T-helper 1 cell treated with Interleukin-12 subunit alpha and Interleukin-12 subunit beta and Interleukin-4 antibody, amounts not matched to agents 30 μg/mL and 1 μg/mL, for 36 hours (primary cell): ENCODE measurements at regions not wholly inside any gene's neighbourhood (a gene's known extent, or its start where the extent isn't known, plus 50 kb on each side); places are given as distances from the start of the nearest gene placed in this dataset.

Experiments
- H3K27ac Mint-ChIP-seq: one replicate; pipeline ENCODE4 v1.8.0; 2021; ENCODE audit warnings: mild to moderate bottlenecking, mixed read lengths
- H3K27me3 Mint-ChIP-seq: one replicate; pipeline ENCODE4 v1.8.0; 2021; ENCODE audit warnings: low read depth, mixed read lengths
- H3K36me3 Mint-ChIP-seq: one replicate; pipeline ENCODE4 v1.8.0; 2021; ENCODE audit warnings: low read depth, mixed read lengths
- H3K4me1 Mint-ChIP-seq: one replicate; pipeline ENCODE4 v1.8.0; 2021; ENCODE audit warnings: low read depth, mixed read lengths
- H3K4me3 Mint-ChIP-seq: one replicate; pipeline ENCODE4 v1.8.0; 2021; ENCODE audit warnings: mild to moderate bottlenecking, moderate library complexity, mixed read lengths
- H3K9me3 Mint-ChIP-seq: one replicate; pipeline ENCODE4 v1.8.0; 2021; ENCODE audit warnings: mixed read lengths

DNA sequence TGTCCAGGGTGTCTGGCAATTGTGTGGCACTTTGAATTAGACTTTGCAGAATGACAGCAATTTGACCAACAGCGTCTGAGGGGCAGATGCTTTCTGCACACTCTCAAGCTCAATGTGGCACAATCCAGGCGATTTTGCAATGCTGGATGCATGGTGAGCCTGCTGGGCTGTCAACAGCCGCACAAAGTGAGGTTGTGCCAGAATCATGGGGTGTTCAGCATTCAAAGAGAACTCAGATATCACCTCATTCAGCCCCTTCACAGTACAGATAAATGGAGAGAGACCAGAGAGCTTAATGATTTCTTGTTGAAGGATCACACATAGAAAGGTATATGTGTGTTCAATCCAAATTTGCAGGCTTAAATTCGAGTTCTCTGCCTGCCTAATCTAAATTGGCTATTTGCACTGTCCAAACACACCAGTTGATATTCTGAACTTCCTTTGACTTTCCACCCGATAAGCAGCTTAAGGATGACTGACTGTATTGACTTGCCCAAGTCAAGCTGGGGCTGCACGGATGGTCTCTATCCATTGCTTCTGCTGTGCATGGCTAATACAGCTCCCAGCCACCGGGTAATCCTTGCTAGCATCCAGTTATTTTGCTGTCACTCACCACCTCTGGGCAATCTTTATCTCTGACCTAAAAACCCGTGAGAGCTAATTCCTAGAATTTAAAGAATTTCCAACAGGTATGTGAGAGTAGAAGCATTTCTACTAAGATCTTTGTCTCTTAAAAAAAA is 157.9 kb upstream of the TAS2R1 start:
- no peaks in the 10 kb centered on the region for H3K36me3 Mint-ChIP-seq
- H3K4me3 Mint-ChIP-seq: no peak overlapping the region
- no peaks in the 10 kb centered on the region for H3K27me3 Mint-ChIP-seq
- H3K27ac Mint-ChIP-seq: no peak overlapping the region
- H3K4me1 Mint-ChIP-seq: no peaks in the 10 kb centered on the region
- no peaks in the 10 kb centered on the region for H3K9me3 Mint-ChIP-seq

DNA sequence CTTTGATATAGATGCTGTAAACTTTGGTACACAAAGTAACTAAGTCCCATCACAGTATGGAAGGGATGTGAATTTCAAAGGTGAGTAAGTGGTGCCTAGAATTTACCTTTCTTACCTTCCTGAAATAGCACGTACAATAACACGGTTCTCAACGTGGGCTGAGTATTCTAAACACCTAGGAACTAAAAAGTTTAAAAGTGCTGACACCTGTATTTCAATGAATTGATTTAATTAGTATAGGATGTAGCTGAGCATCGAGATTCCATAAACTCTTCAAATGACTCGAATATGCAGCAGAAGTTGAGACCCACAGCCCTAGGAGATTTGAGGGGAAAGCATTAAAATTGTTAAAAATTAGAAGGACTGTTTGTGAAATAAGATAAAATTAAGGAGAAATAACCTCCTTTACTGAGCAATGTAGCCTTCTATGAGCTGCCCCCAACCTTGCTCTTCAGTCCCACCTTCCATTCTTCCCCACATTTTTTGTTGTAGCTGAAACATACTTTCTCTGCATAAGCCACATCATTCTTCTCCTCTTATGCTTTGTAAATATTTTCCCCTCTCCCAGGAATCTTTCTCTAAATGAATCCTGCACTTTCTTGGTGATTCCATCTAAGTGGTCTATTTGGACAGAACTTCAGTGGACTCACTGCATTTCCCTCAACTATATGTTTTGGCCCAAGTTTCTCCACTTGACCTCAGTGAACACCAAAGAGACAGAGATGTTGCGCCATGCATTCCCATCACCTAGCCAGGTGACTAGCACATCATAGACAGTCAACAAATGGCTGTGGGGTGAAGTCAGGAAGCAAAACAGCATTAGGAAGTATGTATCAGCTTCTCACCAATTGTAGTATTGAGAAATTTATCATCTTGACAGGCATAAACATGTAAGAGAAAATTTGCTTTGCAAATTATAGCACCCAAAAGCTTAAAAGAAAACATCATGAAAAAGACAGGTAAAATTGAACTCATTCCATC is 156.5 kb upstream of the TAS2R1 start:
- Mint-ChIP-seq H3K27me3 (no peaks in the 10 kb centered on the region), H3K4me3 (no peak overlapping the region), H3K9me3 (no peaks in the 10 kb centered on the region), H3K27ac (no peak overlapping the region), H3K36me3 (no peaks in the 10 kb centered on the region), H3K4me1 (no peaks in the 10 kb centered on the region)

DNA sequence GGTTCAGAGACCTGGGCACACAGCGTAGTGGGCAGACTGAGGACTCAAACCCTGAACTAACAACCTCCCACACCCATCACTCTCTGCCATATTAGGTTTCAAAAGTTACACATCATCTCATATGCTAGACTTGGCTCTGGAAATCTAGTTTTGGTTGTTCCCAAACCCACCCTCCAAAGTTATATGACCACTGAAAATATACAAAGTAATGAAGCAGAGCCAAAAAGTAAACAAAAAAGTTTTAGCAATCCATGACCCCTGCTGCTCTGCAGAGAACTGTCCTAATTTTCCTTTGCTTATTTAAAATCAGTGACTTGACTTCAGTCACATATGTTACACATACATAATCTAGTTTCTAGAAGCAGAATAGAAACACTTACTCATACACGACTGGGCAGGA is 155.6 kb upstream of the TAS2R1 start:
- no peaks in the 10 kb centered on the region for H3K4me1 Mint-ChIP-seq
- H3K27me3 Mint-ChIP-seq: no peaks in the 10 kb centered on the region
- H3K4me3 Mint-ChIP-seq: no peak overlapping the region
- H3K9me3 Mint-ChIP-seq: no peaks in the 10 kb centered on the region
- no peak overlapping the region for H3K27ac Mint-ChIP-seq
- H3K36me3 Mint-ChIP-seq: no peaks in the 10 kb centered on the region

DNA sequence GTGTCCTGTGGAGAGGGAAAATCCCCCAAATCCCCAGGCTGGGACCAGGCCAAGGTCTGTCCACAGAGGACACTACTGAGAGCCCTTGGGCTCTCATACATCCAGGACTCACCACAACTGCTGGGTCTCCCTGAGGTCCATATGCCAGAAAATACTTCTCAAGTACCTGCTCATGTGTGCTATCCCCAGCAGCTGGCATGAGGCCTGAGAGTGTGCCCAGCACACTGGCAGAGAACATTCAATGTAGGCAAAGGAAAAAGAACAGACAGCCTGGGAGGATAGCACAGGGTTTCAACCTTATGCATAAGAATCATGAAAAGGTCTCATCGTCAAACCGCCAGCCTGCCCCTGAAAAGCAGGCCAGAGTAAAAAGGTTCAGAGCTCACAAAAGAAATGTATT is 154.1 kb upstream of the TAS2R1 start:
- no peak overlapping the region for H3K27ac Mint-ChIP-seq
- no peaks in the 10 kb centered on the region for H3K36me3 Mint-ChIP-seq
- no peaks in the 10 kb centered on the region for H3K4me1 Mint-ChIP-seq
- H3K9me3 Mint-ChIP-seq: no peaks in the 10 kb centered on the region
- no peaks in the 10 kb centered on the region for H3K27me3 Mint-ChIP-seq
- no peak overlapping the region for H3K4me3 Mint-ChIP-seq

DNA sequence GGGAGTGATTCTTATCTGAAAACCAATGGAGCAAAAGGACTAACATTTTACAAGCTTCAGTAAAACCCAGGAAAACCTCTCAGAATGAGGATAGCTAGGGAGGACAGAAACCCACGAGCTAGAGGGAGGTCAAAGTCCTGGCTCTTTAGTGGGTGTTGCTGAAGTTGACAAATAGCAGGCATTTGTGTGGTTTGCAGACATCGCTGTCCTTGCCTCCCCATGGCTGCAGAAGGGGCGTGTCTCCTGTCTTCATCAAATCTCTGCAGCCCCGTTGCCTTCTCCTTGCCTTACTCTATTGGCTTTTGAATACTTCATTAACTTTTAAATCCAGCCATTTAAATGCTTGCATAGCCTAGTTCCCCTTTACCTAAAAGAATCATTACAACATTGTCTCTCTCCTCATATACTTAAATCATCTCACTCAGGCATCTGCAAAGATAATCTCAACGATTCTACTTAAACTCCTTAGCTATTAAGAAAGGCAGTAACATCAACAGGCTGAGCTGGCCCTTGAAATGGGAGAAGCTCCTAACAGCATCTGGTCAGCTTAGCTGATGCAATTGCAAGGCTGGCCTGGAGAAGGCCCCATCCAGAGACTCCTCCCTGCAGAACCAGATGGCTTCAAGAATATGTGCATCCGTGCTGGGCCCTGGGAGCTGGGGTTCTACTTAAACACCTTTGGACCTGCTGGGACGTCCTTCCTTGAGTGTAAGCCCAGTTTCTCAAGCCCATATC is 152.8 kb upstream of the TAS2R1 start:
- no peaks in the 10 kb centered on the region for H3K4me1 Mint-ChIP-seq
- H3K27ac Mint-ChIP-seq: no peak overlapping the region
- no peak overlapping the region for H3K4me3 Mint-ChIP-seq
- no peaks in the 10 kb centered on the region for H3K27me3 Mint-ChIP-seq
- H3K9me3 Mint-ChIP-seq: no peaks in the 10 kb centered on the region
- no peaks in the 10 kb centered on the region for H3K36me3 Mint-ChIP-seq

DNA sequence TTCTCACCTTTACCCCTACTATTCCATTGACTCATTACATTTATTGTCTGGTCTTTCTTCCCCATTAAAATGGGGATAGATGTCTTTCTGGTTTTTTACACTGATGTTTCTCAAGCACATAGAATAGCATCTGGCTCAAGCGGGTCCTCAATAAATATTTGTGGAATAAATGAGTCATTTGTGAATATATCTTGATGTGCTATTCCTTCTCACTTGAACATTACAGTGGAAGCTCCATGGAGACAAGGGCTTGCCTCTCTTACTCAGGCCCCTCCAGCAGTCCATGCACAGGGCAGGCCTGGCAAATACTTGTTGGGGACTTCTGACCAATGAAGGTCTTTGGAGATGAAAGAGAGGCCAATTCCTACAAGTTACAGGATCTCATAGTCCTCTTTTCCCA is 151.7 kb upstream of the TAS2R1 start:
- H3K36me3 Mint-ChIP-seq: no peaks in the 10 kb centered on the region
- H3K9me3 Mint-ChIP-seq: peaks cover under 1% of the 10 kb centered on the region
- no peaks in the 10 kb centered on the region for H3K27me3 Mint-ChIP-seq
- H3K4me1 Mint-ChIP-seq: no peaks in the 10 kb centered on the region
- no peak overlapping the region for H3K27ac Mint-ChIP-seq
- no peak overlapping the region for H3K4me3 Mint-ChIP-seq

DNA sequence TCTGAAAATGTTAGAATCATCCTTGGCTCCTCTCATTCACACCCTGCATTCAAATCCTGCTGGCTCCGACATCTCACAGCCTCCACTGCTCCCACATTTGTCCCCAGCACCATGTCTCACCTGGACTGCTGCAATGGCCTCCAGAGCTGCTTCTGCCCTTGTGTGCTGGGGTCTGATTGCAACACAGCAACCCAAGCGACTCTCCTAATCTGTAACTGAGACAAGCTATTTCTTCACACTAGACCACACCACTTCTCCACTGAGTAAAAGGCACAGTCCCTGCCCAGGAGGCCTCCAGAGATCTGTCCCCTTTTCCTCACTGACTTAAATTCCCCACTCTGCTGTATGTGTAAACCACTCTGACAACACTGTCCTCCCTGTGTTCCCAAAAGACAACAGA is 151.1 kb upstream of the TAS2R1 start:
- H3K36me3 Mint-ChIP-seq: no peaks in the 10 kb centered on the region
- H3K4me1 Mint-ChIP-seq: no peaks in the 10 kb centered on the region
- H3K9me3 Mint-ChIP-seq: peaks cover 7% of the 10 kb centered on the region
- H3K4me3 Mint-ChIP-seq: no peak overlapping the region
- H3K27ac Mint-ChIP-seq: no peak overlapping the region
- H3K27me3 Mint-ChIP-seq: no peaks in the 10 kb centered on the region

DNA sequence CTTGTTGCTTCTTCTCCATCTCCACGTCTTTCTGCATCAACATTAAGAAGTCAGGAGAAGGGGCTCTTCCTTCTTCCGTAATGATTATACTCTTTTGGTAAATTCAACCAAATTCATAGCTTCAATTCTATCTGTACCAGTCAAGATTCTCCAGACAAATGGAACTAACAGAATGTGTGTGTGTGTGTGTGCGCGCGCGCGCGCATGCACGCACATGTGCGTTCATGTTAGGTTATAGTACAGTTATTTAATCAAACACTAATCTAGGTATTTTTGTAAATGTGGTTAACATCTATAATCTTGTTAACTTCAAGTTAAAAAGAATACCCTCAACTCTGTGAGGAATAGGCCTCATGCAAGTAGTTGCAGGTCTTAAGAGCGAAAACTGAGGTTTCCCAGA is 150.3 kb upstream of the TAS2R1 start:
- no peak overlapping the region for H3K27ac Mint-ChIP-seq
- no peaks in the 10 kb centered on the region for H3K27me3 Mint-ChIP-seq
- H3K9me3 Mint-ChIP-seq: peaks cover 8% of the 10 kb centered on the region
- H3K4me3 Mint-ChIP-seq: no peak overlapping the region
- no peaks in the 10 kb centered on the region for H3K4me1 Mint-ChIP-seq
- H3K36me3 Mint-ChIP-seq: no peaks in the 10 kb centered on the region

DNA sequence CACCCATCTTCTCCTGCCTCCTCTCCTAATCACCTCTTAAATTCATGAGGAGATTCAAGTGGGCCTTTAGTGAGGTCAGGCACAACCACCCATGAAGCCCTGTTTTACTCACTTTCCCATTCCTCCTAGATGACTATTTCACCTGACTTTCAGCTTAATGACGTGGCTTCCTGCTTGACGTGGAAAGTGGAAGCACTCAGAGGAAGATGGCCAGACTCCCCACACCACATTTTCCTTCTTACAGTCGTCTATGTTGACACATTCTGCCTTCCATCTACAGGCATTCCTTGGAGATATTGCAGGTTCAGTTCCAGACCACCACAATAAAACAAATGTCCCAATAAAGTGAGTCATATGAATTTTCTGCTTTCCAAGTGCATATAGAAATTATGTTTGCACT is 146.4 kb upstream of the TAS2R1 start:
- Mint-ChIP-seq H3K4me1 (no peaks in the 10 kb centered on the region), H3K4me3 (no peak overlapping the region), H3K36me3 (no peaks in the 10 kb centered on the region), H3K9me3 (peaks cover 8% of the 10 kb centered on the region), H3K27ac (no peak overlapping the region), H3K27me3 (no peaks in the 10 kb centered on the region)

DNA sequence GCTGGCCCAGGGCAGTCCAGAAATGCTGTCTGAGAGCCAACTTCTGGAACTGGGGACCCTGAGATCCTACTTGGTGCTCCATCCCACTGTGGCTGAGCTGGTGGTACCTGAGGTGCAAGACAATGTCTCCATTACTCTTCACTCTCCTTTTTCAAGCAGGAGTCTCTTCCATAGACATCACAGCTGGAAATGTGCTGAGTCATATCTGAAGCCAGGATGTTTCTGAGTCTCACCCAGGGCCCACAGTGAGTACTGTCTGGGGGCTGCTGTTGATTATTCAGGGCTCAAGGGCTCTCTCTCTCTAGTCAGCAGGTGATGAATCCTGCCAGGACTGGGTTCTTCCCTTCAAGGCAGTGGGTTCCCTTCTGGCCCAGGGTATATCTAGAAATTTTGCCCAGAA is 145.2 kb upstream of the TAS2R1 start:
- Mint-ChIP-seq H3K36me3 (no peaks in the 10 kb centered on the region), H3K4me1 (no peaks in the 10 kb centered on the region), H3K9me3 (peaks cover 8% of the 10 kb centered on the region), H3K27me3 (no peaks in the 10 kb centered on the region), H3K27ac (no peak overlapping the region), H3K4me3 (no peak overlapping the region)

DNA sequence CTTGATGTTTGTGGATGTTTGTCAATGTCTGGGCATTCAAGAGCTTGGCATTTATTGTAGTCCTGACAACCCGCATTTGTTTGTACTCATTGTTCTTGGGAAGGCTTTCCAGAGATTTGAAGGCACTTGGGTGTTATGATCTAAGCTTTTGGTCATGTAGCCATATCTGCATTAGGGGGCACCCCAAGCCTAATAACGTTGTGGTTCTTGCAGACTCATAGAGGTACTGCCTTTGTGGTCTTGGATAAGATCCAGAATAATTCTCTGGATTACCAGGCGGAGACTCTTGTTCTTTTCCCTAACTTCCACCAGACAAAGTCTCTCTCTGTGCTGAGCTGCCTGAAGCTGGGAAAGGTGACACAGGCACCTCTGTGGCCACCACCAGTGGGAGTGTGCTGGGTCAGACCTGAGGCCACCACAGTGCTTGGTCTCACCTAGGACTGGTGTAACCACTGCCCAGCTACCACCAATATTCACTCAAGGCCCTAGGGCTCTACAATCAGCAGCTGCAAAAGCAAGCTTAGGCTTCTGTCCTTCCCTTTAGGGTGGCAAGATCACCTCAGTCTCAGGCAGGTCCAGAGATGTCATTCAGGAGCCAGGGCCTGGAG is 144.4 kb upstream of the TAS2R1 start:
- Mint-ChIP-seq H3K27ac (no peak overlapping the region), H3K9me3 (peaks cover 8% of the 10 kb centered on the region), H3K27me3 (no peaks in the 10 kb centered on the region), H3K4me3 (no peak overlapping the region), H3K4me1 (no peaks in the 10 kb centered on the region), H3K36me3 (no peaks in the 10 kb centered on the region)

DNA sequence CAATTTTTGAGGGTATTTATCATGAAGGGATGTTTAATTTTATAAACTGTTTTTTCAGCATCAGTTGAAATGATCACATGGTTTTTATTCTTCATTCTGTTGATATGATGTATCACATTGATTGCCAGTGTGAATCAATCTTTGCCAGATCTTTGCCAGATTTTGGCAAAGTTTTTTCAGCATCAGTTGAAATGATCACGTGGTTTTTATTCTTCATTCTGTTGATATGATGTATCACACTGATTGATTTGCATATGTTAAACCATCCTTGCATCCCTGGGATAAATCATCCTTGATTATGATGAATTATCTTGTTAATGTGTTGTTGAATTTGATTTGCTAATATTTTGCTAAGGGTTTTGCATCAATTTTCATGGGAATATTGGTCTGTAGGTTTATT is 140.9 kb upstream of the TAS2R1 start:
- Mint-ChIP-seq H3K9me3 (no peaks in the 10 kb centered on the region), H3K36me3 (no peaks in the 10 kb centered on the region), H3K27me3 (no peaks in the 10 kb centered on the region), H3K27ac (no peak overlapping the region), H3K4me1 (no peaks in the 10 kb centered on the region), H3K4me3 (no peak overlapping the region)

DNA sequence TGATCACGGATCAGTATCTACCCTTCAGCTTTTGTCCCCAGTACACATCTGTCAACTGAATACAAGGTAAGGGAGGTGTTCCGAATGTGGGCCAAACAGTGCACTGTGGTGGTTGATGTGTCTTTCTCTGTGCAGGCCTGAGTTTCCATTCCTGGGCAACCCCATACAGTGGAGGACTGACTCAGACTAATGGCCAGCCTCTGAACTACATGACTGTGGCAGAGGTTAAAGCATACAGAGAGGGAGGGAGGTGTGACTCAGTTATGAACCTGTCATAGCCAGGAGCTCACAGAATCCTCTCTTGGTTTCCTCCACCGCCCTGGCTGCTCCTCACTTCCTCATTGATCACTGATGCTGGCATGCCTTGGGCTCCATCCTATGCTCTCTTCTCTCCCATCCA is 136.4 kb upstream of the TAS2R1 start:
- Mint-ChIP-seq H3K4me3 (no peak overlapping the region), H3K27ac (no peak overlapping the region), H3K9me3 (no peaks in the 10 kb centered on the region), H3K4me1 (no peaks in the 10 kb centered on the region), H3K27me3 (no peaks in the 10 kb centered on the region), H3K36me3 (no peaks in the 10 kb centered on the region)

DNA sequence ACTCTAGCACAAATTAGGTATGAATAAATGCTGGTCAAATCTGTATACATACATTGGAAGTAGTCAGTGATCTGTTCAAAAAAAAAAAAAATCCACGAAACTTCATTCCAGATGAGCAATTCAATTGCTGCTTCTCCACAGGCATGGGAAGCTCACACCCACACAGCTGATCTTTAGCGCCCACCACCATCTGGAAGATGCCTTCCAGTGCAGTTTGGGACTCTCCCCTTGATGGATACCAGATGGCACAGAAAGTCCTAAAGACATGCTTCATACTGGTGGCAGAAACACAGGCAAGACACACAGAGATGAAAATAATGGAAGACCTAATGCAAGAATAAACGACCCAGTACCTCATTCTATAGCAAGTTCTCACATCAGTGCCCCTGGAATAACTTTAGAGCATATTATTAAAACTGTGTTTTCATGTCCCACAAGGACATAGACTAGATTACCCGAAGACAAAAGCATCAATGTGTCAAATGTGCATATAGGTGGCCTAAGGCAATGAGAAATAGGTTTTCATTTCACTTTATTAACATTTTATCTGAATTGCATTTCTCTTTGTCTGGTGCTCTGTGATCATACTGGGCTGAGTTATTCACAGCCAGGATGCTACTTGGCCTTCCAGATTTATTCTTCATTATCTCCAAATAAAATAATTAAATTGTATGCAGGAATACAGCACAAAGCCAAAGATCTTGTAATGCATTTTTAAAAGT is 135.4 kb upstream of the TAS2R1 start:
- H3K27me3 Mint-ChIP-seq: no peaks in the 10 kb centered on the region
- no peaks in the 10 kb centered on the region for H3K9me3 Mint-ChIP-seq
- no peaks in the 10 kb centered on the region for H3K36me3 Mint-ChIP-seq
- no peak overlapping the region for H3K4me3 Mint-ChIP-seq
- no peak overlapping the region for H3K27ac Mint-ChIP-seq
- no peaks in the 10 kb centered on the region for H3K4me1 Mint-ChIP-seq
